Lung (tissue), 11 donors: ENCODE measurements at regions not wholly inside any gene's neighbourhood (a gene's known extent, or its start where the extent isn't known, plus 50 kb on each side); places are given as distances from the start of the nearest gene placed in this dataset.

Experiments
- ATAC-seq: fragments of 200-7000 bp; cut with Tn5 transposase; one replicate; pipeline ENCODE4 v1.9.1; 2020; ENCODE audit warnings: moderate number of reproducible peaks; ENCODE audit not compliant: insufficient read depth, low FRiP score
- DNase-seq, 3 donors: peaks; one replicate each; pipeline ENCODE4 v3.0.0-alpha.2; 2013 to 2017
- H3K27ac ChIP-seq, 2 donors: one replicate each; pipeline ENCODE4 v1.5.1; 2013; ENCODE audit warnings: mild to moderate bottlenecking in 2 of 2, moderate library complexity in 2 of 2, control low read depth in 1 of 2, inconsistent platforms in 1 of 2, low read depth in 1 of 2, low read length in 1 of 2
- H3K27me3 ChIP-seq, 3 donors: one replicate each; pipeline ENCODE4 v1.5.1; 2013; ENCODE audit warnings: low read length in 2 of 3; ENCODE audit not compliant: control insufficient read depth in 3 of 3, insufficient read depth in 3 of 3
- H3K36me3 ChIP-seq, 4 donors: one replicate each; pipeline ENCODE4 v1.5.1; 2013; ENCODE audit warnings: low read length in 4 of 4, mild to moderate bottlenecking in 1 of 4, moderate library complexity in 1 of 4; ENCODE audit not compliant: control insufficient read depth in 4 of 4, insufficient read depth in 4 of 4
- H3K4me1 ChIP-seq, 5 donors: one replicate each; pipeline ENCODE4 v1.5.1; 2013; ENCODE audit warnings: low read length in 5 of 5, mild to moderate bottlenecking in 2 of 5, moderate library complexity in 1 of 5; ENCODE audit not compliant: control insufficient read depth in 5 of 5, insufficient read depth in 5 of 5
- H3K4me3 ChIP-seq: one replicate; pipeline ENCODE4 v1.5.1; 2013; ENCODE audit warnings: mild to moderate bottlenecking, control low read depth, moderate library complexity
- H3K9ac ChIP-seq, 2 donors: one replicate each; pipeline ENCODE4 v1.5.1; 2013; ENCODE audit warnings: low read length in 2 of 2, control low read depth in 1 of 2; ENCODE audit not compliant: insufficient read depth in 1 of 2
- H3K9me3 ChIP-seq, 4 donors: one replicate each; pipeline ENCODE4 v1.5.1; 2013; ENCODE audit warnings: low read length in 3 of 4, mild to moderate bottlenecking in 1 of 4, moderate library complexity in 1 of 4; ENCODE audit not compliant: control insufficient read depth in 4 of 4, insufficient read depth in 3 of 4
- WGBS, 2 donors: extraction: QIAGEN DNeasy Blood & Tissue Kit; methylation state at CpG; one replicate each; pipeline ENCODE4 v1.1.7; 2013; 5-methylcytosine and 5-hydroxymethylcytosine counted together
- TF ChIP-seq, protein P1 (sequence below): IDR thresholded peaks from 2 replicates; pipeline ENCODE4 v1.5.1; 2012; ENCODE audit warnings: mild to moderate bottlenecking; ENCODE audit errors: control extremely low read depth, extremely low read depth
- donor health status: control.
- donor health status: control.
- donor health status: Bipolar disorder and iron deficiency.
- donor health status: healthy.
- donor health status: DM: yes; HTN: yes; CAD: no.

DNA sequence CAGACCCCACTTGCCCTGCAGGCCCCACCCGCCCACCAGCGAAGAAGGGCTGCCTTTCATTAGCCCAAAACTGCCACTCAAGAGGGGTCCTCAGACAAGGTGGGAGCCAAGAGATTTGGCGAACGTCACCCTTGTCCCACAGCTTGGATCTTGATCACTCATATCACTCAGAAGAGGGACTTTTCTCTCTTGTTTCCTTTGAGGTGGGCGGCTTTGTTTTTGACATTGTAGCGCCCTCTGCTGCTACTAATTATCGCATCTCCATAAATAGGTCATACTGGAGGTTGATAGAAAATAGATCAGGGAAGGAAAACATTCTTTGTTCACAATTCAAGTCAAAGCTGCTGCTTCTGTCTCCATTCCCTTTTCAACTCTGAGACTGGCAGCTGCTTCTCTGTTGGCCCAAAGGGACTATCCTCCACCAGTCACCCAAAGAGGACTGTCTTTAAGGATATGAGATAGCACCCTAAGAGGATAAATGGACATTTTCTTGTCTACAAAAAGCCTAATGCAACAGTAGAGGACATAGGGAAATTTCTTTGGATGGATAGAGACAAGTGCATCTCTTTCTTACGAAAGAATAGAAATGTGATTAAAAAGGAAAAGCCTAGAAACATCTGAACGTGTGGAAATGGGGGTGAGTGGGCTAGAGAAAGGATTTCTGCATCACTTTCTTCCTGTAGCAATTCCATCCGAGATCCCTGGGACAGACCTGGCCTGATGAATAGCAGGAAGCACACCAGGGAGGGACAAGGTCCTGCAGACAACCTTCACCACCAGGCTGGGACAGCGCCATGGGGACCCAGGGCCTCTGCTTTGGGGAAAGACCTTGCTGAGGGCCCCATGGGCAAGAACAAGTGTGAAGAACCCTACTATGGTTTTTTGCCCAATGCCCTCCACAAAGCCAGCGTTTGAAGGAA, 115.8 kb downstream of the DAD1 start:
- Histone ChIP-seq H3K9ac (no peak overlapping the region), H3K27ac (no peak overlapping the region), H3K27me3 (no peaks in the 10 kb centered on the region), H3K9me3 (no peaks in the 10 kb centered on the region), H3K36me3 (no peaks in the 10 kb centered on the region), H3K4me1 (peaks cover 2 to 33% (median 9%) of the 10 kb centered on the region in 5 donors), H3K4me3 (no peak overlapping the region)
- DNase-seq (peak; percentile 60 to 83 (median 77)), ATAC-seq (no peak)
- 46 to 48% methylated on average over 12 of the region's 12 CpGs for WGBS, 2 donors
- TF ChIP-seq, protein P1, sequence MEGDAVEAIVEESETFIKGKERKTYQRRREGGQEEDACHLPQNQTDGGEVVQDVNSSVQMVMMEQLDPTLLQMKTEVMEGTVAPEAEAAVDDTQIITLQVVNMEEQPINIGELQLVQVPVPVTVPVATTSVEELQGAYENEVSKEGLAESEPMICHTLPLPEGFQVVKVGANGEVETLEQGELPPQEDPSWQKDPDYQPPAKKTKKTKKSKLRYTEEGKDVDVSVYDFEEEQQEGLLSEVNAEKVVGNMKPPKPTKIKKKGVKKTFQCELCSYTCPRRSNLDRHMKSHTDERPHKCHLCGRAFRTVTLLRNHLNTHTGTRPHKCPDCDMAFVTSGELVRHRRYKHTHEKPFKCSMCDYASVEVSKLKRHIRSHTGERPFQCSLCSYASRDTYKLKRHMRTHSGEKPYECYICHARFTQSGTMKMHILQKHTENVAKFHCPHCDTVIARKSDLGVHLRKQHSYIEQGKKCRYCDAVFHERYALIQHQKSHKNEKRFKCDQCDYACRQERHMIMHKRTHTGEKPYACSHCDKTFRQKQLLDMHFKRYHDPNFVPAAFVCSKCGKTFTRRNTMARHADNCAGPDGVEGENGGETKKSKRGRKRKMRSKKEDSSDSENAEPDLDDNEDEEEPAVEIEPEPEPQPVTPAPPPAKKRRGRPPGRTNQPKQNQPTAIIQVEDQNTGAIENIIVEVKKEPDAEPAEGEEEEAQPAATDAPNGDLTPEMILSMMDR = peak; percentile 64

DNA sequence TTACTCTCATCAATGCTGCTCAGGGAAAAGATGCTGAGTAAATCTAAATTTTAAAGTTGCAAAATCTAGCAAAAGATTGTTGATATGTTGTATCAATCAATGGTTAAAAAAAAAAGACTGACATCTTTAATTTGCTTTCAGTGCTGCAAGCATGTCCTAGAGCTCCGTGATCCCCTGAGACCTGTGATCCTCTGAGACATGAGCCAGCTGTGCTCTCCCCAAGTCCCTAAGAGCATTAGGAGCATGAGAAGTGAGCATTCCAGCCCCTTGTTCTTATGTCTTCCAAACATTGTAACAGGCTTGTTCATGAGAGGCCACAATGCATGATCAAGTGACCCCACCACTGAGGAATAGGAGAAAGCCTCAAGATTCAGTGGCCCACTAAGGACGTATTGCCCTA, 116.6 kb downstream of the DAD1 start:
- DNase-seq = no peak
- H3K27ac ChIP-seq = no peak overlapping the region
- TF ChIP-seq, protein P1 = no peak
- H3K9me3 ChIP-seq = no peaks in the 10 kb centered on the region
- no peak for ATAC-seq
- no peaks in the 10 kb centered on the region for H3K36me3 ChIP-seq
- H3K27me3 ChIP-seq = no peaks in the 10 kb centered on the region
- no peak overlapping the region for H3K9ac ChIP-seq
- no peak overlapping the region for H3K4me3 ChIP-seq
- WGBS, 2 donors = 76 to 79% methylated on average over 2 of the region's 2 CpGs
- H3K4me1 ChIP-seq = peaks cover 2 to 32% (median 4%) of the 10 kb centered on the region in 5 donors

- H3K4me1 ChIP-seq = peaks cover 0 to 32% (median 4%) of the 10 kb centered on the region in 5 donors
- H3K4me3 ChIP-seq = no peak overlapping the region
- no peak for ATAC-seq
- H3K36me3 ChIP-seq = no peaks in the 10 kb centered on the region
- DNase-seq = peak; percentile 75 to 85 (median 78)
- H3K27me3 ChIP-seq = no peaks in the 10 kb centered on the region
- 35 to 50% methylated on average over 7 of the region's 7 CpGs for WGBS, 2 donors
- H3K9ac ChIP-seq = no peak overlapping the region
- H3K27ac ChIP-seq = no peak overlapping the region
- TF ChIP-seq, protein P1 = peak; percentile 12
- H3K9me3 ChIP-seq = no peaks in the 10 kb centered on the region
These were observed 117.4 kb downstream of the DAD1 start for GRCh38 chr14:22471545-22472121.
